ENCODE measurements at regions not wholly inside any gene's neighbourhood (a gene's known extent, or its start where the extent isn't known, plus 50 kb on each side); places are given as distances from the start of the nearest gene placed in this dataset.

DNA sequence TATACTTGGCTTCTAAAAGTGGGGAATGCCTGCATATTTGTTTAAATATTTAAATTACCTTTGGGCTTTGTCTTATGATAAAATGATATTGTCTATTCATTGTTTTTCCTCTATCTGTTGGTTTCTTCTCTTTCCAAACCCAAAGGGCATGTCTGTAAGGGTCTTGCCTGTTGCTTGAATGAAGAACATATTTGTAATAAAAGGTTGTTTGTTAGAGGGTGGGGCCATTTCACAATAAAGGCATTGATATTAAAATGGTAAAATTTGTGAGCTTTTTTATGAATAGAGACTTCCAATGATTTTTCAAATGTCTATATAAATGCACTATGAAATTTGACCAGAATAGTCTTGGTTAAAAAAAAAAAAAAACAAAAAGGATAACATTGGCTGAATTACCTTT is 105.2 kb downstream of the DKK1 start:
- TF ChIP-seq, protein P1, sequence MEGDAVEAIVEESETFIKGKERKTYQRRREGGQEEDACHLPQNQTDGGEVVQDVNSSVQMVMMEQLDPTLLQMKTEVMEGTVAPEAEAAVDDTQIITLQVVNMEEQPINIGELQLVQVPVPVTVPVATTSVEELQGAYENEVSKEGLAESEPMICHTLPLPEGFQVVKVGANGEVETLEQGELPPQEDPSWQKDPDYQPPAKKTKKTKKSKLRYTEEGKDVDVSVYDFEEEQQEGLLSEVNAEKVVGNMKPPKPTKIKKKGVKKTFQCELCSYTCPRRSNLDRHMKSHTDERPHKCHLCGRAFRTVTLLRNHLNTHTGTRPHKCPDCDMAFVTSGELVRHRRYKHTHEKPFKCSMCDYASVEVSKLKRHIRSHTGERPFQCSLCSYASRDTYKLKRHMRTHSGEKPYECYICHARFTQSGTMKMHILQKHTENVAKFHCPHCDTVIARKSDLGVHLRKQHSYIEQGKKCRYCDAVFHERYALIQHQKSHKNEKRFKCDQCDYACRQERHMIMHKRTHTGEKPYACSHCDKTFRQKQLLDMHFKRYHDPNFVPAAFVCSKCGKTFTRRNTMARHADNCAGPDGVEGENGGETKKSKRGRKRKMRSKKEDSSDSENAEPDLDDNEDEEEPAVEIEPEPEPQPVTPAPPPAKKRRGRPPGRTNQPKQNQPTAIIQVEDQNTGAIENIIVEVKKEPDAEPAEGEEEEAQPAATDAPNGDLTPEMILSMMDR (IDR thresholded peaks at IDR 0.05): no peak
- TF ChIP-seq POLR2A (IDR thresholded peaks at IDR 0.05): no peak

Measured in adrenal gland (tissue), 5 donors.